ENCODE measurements at regions not wholly inside any gene's neighbourhood (a gene's known extent, or its start where the extent isn't known, plus 50 kb on each side); places are given as distances from the start of the nearest gene placed in this dataset.
"Not testable (repeated sequence)": the region's sequence is repeated elsewhere in the genome, so short reads cannot be mapped to it uniquely, and the experiment has no call there.

GRCh38 chr5:57082441-57083067, 91.3 kb upstream of the GPBP1 start:
- H3K9me3 Mint-ChIP-seq = peaks cover 0 to 4% (median 0%) of the 10 kb centered on the region in 9 donors
- H3K4me1 Mint-ChIP-seq = no peaks in the 10 kb centered on the region
- no peak overlapping the region for H3K27ac Mint-ChIP-seq
- POLR2A ChIA-PET = no interaction called here
- H3K27me3 Mint-ChIP-seq = peaks cover 0 to 11% (median 5%) of the 10 kb centered on the region in 5 donors
- H3K4me3 Mint-ChIP-seq = no peak overlapping the region
- DNase-seq (no peak), ATAC-seq (no peak)
- H3K36me3 Mint-ChIP-seq = no peaks in the 10 kb centered on the region

- Mint-ChIP-seq H3K4me3 (no peak overlapping the region), H3K27ac (no peak overlapping the region), H3K27me3 (peaks cover 0 to 11% (median 5%) of the 10 kb centered on the region in 5 donors), H3K9me3 (no peaks in the 10 kb centered on the region), H3K36me3 (peaks cover 0 to 2% (median 0%) of the 10 kb centered on the region in 3 donors), H3K4me1 (no peaks in the 10 kb centered on the region)
- POLR2A ChIA-PET = no interaction called here
- DNase-seq (no peak), ATAC-seq (no peak)
Measured at GRCh38 chr5:57085306-57086081, 88.4 kb upstream of the GPBP1 start.

GRCh38 chr5:57087947-57088346, 85.9 kb upstream of the GPBP1 start:
- POLR2A ChIA-PET, H3K4me1 Mint-ChIP-seq, H3K36me3 Mint-ChIP-seq, H3K9me3 Mint-ChIP-seq, H3K27ac Mint-ChIP-seq, ATAC-seq, H3K4me3 Mint-ChIP-seq, DNase-seq, H3K27me3 Mint-ChIP-seq: not testable (repeated sequence)

GRCh38 chr5:57094753-57095683, 78.8 kb upstream of the GPBP1 start:
- POLR2A ChIA-PET = no interaction called here
- no peaks in the 10 kb centered on the region for H3K4me1 Mint-ChIP-seq
- DNase-seq (no peak), ATAC-seq (no peak)
- peak overlapping the region in 1 of 10 donors; percentile 38 for H3K4me3 Mint-ChIP-seq
- H3K27ac Mint-ChIP-seq = no peak overlapping the region
- H3K36me3 Mint-ChIP-seq = peaks cover 3 to 33% (median 25%) of the 10 kb centered on the region in 3 donors
- peaks cover 17 to 45% (median 35%) of the 10 kb centered on the region in 9 donors for H3K9me3 Mint-ChIP-seq
- peaks cover 0 to 3% (median 0%) of the 10 kb centered on the region in 5 donors for H3K27me3 Mint-ChIP-seq

- H3K36me3 Mint-ChIP-seq = peaks cover 3 to 33% (median 26%) of the 10 kb centered on the region in 3 donors
- H3K9me3 Mint-ChIP-seq = peaks cover 17 to 45% (median 35%) of the 10 kb centered on the region in 9 donors
- ATAC-seq (no peak), DNase-seq (no peak)
- H3K27ac Mint-ChIP-seq = peak overlapping the region in 1 of 10 donors; percentile 66
- H3K4me1 Mint-ChIP-seq = no peaks in the 10 kb centered on the region
- H3K4me3 Mint-ChIP-seq = no peak overlapping the region
- POLR2A ChIA-PET = no interaction called here
- H3K27me3 Mint-ChIP-seq = peaks cover 0 to 3% (median 0%) of the 10 kb centered on the region in 5 donors
Measured at GRCh38 chr5:57097526-57097925, 76.3 kb upstream of the GPBP1 start.

- POLR2A ChIA-PET = no interaction called here
- peaks cover 7 to 18% (median 15%) of the 10 kb centered on the region in 9 donors for H3K9me3 Mint-ChIP-seq
- no peak for DNase-seq
- no peak overlapping the region for H3K4me3 Mint-ChIP-seq
- no peak overlapping the region for H3K27ac Mint-ChIP-seq
- no peak for ATAC-seq
- peaks cover 0 to 17% (median 12%) of the 10 kb centered on the region in 3 donors for H3K36me3 Mint-ChIP-seq
- peaks cover 0 to 13% (median 1%) of the 10 kb centered on the region in 5 donors for H3K27me3 Mint-ChIP-seq
- no peaks in the 10 kb centered on the region for H3K4me1 Mint-ChIP-seq
Measured at GRCh38 chr5:57102189-57102904, 71.5 kb upstream of the GPBP1 start.

- Mint-ChIP-seq H3K9me3 (peaks cover 2 to 12% (median 10%) of the 10 kb centered on the region in 9 donors), H3K4me3 (no peak overlapping the region), H3K27ac (no peak overlapping the region), H3K27me3 (peaks cover 0 to 13% (median 1%) of the 10 kb centered on the region in 5 donors), H3K4me1 (no peaks in the 10 kb centered on the region), H3K36me3 (peaks cover 0 to 12% (median 9%) of the 10 kb centered on the region in 3 donors)
- no peak for ATAC-seq
- no peak for DNase-seq
- POLR2A ChIA-PET = no interaction called here
Measured at GRCh38 chr5:57102905-57103255, 71.0 kb upstream of the GPBP1 start.

- no peaks in the 10 kb centered on the region for H3K4me1 Mint-ChIP-seq
- POLR2A ChIA-PET = no interaction called here
- H3K9me3 Mint-ChIP-seq = peaks cover 0 to 7% (median 4%) of the 10 kb centered on the region in 9 donors
- no peak overlapping the region for H3K27ac Mint-ChIP-seq
- ATAC-seq = no peak
- DNase-seq = no peak
- H3K4me3 Mint-ChIP-seq = no peak overlapping the region
- peaks cover 0 to 13% (median 1%) of the 10 kb centered on the region in 5 donors for H3K27me3 Mint-ChIP-seq
- peaks cover 0 to 8% (median 5%) of the 10 kb centered on the region in 3 donors for H3K36me3 Mint-ChIP-seq
Measured at GRCh38 chr5:57103317-57103907, 70.4 kb upstream of the GPBP1 start.

- H3K36me3 Mint-ChIP-seq = peaks cover 0 to 4% (median 0%) of the 10 kb centered on the region in 3 donors
- POLR2A ChIA-PET = no interaction called here
- H3K27ac Mint-ChIP-seq = peak overlapping the region in 2 of 10 donors; percentile 29 to 73
- no peaks in the 10 kb centered on the region for H3K4me1 Mint-ChIP-seq
- ATAC-seq (no peak), DNase-seq (no peak)
- H3K27me3 Mint-ChIP-seq = peaks cover 0 to 13% (median 1%) of the 10 kb centered on the region in 5 donors
- H3K4me3 Mint-ChIP-seq = no peak overlapping the region
- no peaks in the 10 kb centered on the region for H3K9me3 Mint-ChIP-seq
Measured at GRCh38 chr5:57106661-57107060, 67.2 kb upstream of the GPBP1 start.

- POLR2A ChIA-PET = no interaction called here
- ATAC-seq (no peak), DNase-seq (no peak)
- no peaks in the 10 kb centered on the region for H3K9me3 Mint-ChIP-seq
- H3K4me1 Mint-ChIP-seq = peaks cover 0 to 5% (median 2%) of the 10 kb centered on the region in 4 donors
- H3K27me3 Mint-ChIP-seq = peaks cover 0 to under 1% (median 0%) of the 10 kb centered on the region in 5 donors
- H3K4me3 Mint-ChIP-seq = no peak overlapping the region
- H3K27ac Mint-ChIP-seq = no peak overlapping the region
- no peaks in the 10 kb centered on the region for H3K36me3 Mint-ChIP-seq
Measured at GRCh38 chr5:57111993-57112392, 61.9 kb upstream of the GPBP1 start.

GRCh38 chr5:57113481-57113880, 60.4 kb upstream of the GPBP1 start:
- no peak for ATAC-seq
- H3K4me1 Mint-ChIP-seq = peaks cover 9 to 19% (median 12%) of the 10 kb centered on the region in 4 donors
- POLR2A ChIA-PET = no interaction called here
- no peak for DNase-seq
- H3K27me3 Mint-ChIP-seq = no peaks in the 10 kb centered on the region
- H3K9me3 Mint-ChIP-seq = no peaks in the 10 kb centered on the region
- H3K27ac Mint-ChIP-seq = no peak overlapping the region
- no peak overlapping the region for H3K4me3 Mint-ChIP-seq
- no peaks in the 10 kb centered on the region for H3K36me3 Mint-ChIP-seq

GRCh38 chr5:57117596-57117995, 56.3 kb upstream of the GPBP1 start:
- Mint-ChIP-seq H3K27me3 (no peaks in the 10 kb centered on the region), H3K4me1 (peaks cover 9 to 19% (median 12%) of the 10 kb centered on the region in 4 donors), H3K27ac (peak overlapping the region; percentile 63 to 94 (median 88)), H3K9me3 (peaks cover 0 to 4% (median 1%) of the 10 kb centered on the region in 9 donors), H3K4me3 (peak overlapping the region in 7 of 10 donors; percentile 8 to 61 (median 40)), H3K36me3 (peaks cover 0 to 3% (median 2%) of the 10 kb centered on the region in 3 donors)
- ATAC-seq (peak; percentile 97 to 98), DNase-seq (peak in 9 of 10 donors; percentile 25 to 84 (median 54))
- POLR2A ChIA-PET = no interaction called here
